ENCODE measurements at regions not wholly inside any gene's neighbourhood (a gene's known extent, or its start where the extent isn't known, plus 50 kb on each side); places are given as distances from the start of the nearest gene placed in this dataset.

DNA sequence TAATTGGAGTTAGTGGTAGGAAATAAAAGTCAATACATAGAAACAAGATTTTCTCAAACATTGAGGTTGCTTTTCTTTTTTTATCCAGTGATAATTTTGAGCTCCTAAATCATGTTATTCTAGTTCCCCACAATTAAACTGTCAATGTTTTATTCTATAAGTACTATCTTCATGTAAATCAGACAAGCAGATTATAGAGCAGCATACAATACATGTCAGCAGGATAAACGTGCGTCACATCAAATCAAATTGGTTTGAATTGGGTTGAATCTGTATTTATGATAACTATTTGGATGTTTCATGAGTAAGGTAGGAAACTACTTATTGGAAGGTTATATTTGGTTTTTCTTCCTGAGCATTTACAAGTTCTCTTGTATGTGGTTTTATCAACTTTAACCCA lies 2028.7 kb downstream of the NCAM2 start:
- Histone ChIP-seq H3K36me3 (no peaks in the 10 kb centered on the region), H3K27ac (no peak overlapping the region), H3K4me3 (no peak overlapping the region), H3K4me1 (no peaks in the 10 kb centered on the region), H3K9me3 (no peaks in the 10 kb centered on the region), H3K27me3 (no peaks in the 10 kb centered on the region)
- no peak for TF ChIP-seq POLR2A (IDR thresholded peaks at IDR 0.05)
- TF ChIP-seq POLR2AphosphoS5 (IDR thresholded peaks at IDR 0.05), result no peak
- TF ChIP-seq, protein P1, sequence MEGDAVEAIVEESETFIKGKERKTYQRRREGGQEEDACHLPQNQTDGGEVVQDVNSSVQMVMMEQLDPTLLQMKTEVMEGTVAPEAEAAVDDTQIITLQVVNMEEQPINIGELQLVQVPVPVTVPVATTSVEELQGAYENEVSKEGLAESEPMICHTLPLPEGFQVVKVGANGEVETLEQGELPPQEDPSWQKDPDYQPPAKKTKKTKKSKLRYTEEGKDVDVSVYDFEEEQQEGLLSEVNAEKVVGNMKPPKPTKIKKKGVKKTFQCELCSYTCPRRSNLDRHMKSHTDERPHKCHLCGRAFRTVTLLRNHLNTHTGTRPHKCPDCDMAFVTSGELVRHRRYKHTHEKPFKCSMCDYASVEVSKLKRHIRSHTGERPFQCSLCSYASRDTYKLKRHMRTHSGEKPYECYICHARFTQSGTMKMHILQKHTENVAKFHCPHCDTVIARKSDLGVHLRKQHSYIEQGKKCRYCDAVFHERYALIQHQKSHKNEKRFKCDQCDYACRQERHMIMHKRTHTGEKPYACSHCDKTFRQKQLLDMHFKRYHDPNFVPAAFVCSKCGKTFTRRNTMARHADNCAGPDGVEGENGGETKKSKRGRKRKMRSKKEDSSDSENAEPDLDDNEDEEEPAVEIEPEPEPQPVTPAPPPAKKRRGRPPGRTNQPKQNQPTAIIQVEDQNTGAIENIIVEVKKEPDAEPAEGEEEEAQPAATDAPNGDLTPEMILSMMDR (IDR thresholded peaks at IDR 0.05), result no peak
- no peak for DNase-seq (ENCODE audit: low spot score in 2 of 2)
- intact Hi-C loops (cut with DNase I; ENCODE audit: low total_unique reads), result no loop called here

DNA sequence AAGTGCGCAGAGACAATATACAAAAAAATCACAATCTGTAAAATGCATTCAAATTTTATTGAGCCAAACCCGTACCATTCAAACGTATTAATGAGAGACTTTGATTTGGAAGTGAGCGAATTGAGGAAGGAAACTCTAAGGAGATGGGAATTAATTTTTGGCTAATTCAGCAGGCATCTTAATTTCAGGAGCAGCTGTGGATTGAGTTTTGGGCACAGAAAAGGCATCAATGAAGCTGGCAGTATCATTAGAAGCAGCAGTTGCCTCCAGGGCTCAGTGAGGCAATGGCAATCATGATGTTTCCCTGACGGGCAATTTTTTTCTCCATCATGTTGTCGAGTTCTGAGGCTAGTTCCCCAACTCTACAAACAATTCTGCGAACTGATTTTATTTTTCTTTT lies 2041.6 kb downstream of the NCAM2 start:
- TF ChIP-seq POLR2AphosphoS5 (IDR thresholded peaks at IDR 0.05) (no peak), POLR2A (IDR thresholded peaks at IDR 0.05) (no peak)
- TF ChIP-seq, protein P1 (IDR thresholded peaks at IDR 0.05), result no peak
- Histone ChIP-seq H3K4me3 (no peak overlapping the region), H3K36me3 (no peaks in the 10 kb centered on the region), H3K27me3 (no peaks in the 10 kb centered on the region), H3K27ac (no peak overlapping the region), H3K9me3 (no peaks in the 10 kb centered on the region), H3K4me1 (no peaks in the 10 kb centered on the region)
- intact Hi-C loops (cut with DNase I; ENCODE audit: low total_unique reads), result no loop called here
- no peak for DNase-seq (ENCODE audit: low spot score in 2 of 2)

DNA sequence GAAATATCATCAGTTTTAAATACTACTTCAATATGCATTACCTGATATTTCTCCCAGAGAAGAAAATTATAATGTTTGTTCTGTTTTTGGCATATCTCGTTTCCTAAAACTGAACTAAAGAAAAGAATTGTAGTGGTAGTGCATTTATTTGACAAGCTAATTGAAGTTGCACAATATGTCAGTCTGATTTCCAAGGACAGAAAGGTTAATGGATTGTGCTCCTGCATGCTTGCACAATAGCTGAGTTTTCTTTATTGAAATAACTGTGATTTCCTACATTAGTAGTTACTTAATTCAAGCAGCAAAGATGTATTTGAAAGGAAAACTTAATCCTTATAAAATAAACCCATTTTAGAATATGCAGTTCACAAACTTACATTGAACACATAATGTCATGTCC lies 2047.7 kb downstream of the NCAM2 start:
- Histone ChIP-seq H3K36me3 (no peaks in the 10 kb centered on the region), H3K9me3 (no peaks in the 10 kb centered on the region), H3K27ac (no peak overlapping the region), H3K4me3 (no peak overlapping the region), H3K27me3 (no peaks in the 10 kb centered on the region), H3K4me1 (no peaks in the 10 kb centered on the region)
- intact Hi-C loops (cut with DNase I; ENCODE audit: low total_unique reads), result no loop called here
- TF ChIP-seq POLR2A (IDR thresholded peaks at IDR 0.05) (no peak), POLR2AphosphoS5 (IDR thresholded peaks at IDR 0.05) (no peak)
- TF ChIP-seq, protein P1 (IDR thresholded peaks at IDR 0.05), result no peak
- no peak for DNase-seq (ENCODE audit: low spot score in 2 of 2)

DNA sequence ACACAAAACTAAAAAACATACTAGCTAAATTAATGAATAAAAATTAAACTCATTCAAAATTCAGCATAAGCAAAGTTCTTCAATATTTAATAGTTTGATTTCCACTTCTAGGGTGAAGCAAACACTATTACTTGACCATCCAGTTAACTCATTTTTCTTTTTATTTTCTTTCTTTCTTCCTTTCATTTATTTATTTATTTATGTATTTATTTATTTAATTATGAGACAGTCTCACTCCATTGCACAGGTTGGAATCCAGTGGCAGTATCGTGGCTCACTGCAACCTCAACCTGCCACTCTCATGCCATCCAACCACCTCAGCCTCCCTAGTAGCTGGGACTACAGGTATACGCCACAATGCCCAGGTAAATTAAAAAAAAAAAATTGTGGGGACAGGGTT lies 2069.5 kb downstream of the NCAM2 start:
- H3K4me1 ChIP-seq, result no peaks in the 10 kb centered on the region
- TF ChIP-seq POLR2A (IDR thresholded peaks at IDR 0.05), result no peak
- DNase-seq (ENCODE audit: low spot score in 2 of 2), result no peak
- peaks cover 0 to 3% of the 10 kb centered on the region in 2 donors for H3K9me3 ChIP-seq
- H3K27ac ChIP-seq, result no peak overlapping the region
- intact Hi-C loops (cut with DNase I; ENCODE audit: low total_unique reads), result no loop called here
- no peak overlapping the region for H3K4me3 ChIP-seq
- no peaks in the 10 kb centered on the region for H3K36me3 ChIP-seq
- H3K27me3 ChIP-seq, result no peaks in the 10 kb centered on the region

DNA sequence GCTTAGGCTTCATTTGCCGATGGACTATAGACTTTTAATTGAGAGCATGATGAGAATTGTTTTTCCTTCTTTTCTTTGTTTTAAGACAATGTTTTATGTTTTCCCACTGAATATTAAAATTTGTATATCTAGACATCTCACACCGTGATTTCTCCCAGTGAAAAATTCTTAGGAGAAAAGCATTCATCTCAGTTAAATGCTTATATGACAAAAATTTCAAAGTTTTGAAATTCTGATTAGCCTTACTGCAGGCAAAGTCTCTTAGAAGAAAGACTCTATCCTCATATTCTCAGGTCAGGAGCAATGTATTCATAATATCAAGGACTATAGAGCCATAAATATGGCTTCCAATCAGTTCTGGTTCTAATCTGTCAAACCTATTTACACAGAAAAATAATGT lies 2085.0 kb downstream of the NCAM2 start:
- DNase-seq (ENCODE audit: low spot score in 2 of 2), result no peak
- Histone ChIP-seq H3K27ac (no peak overlapping the region), H3K9me3 (no peaks in the 10 kb centered on the region), H3K4me1 (no peaks in the 10 kb centered on the region), H3K36me3 (no peaks in the 10 kb centered on the region), H3K27me3 (no peaks in the 10 kb centered on the region), H3K4me3 (no peak overlapping the region)
- intact Hi-C loops (cut with DNase I; ENCODE audit: low total_unique reads), result no loop called here
- TF ChIP-seq, protein P1 (IDR thresholded peaks at IDR 0.05), result no peak
- TF ChIP-seq POLR2AphosphoS5 (IDR thresholded peaks at IDR 0.05) (no peak), POLR2A (IDR thresholded peaks at IDR 0.05) (no peak)

DNA sequence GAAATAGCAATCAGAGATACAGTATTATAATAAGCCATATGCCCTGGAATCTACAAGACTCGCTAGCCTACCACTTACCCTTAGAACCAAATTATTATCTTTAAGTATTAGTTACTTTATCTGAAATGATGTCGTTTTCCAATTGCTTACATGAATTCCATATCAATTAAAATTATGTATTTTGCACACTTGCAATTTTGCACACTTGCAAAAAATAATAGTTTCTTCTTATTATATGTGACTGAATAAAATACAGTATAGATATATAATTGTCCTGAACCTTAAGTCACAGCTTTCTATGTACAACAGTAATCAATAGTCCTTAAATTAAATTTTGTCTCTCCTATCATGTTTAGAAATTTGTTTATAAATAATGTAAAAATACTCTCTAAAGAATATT lies 2095.1 kb downstream of the NCAM2 start:
- intact Hi-C loops (cut with DNase I; ENCODE audit: low total_unique reads), result no loop called here
- no peak overlapping the region for H3K27ac ChIP-seq
- TF ChIP-seq, protein P1 (IDR thresholded peaks at IDR 0.05), result no peak
- no peak for TF ChIP-seq POLR2A (IDR thresholded peaks at IDR 0.05)
- no peak for TF ChIP-seq POLR2AphosphoS5 (IDR thresholded peaks at IDR 0.05)
- no peak for DNase-seq (ENCODE audit: low spot score in 2 of 2)
- H3K4me3 ChIP-seq, result no peak overlapping the region
- H3K36me3 ChIP-seq, result no peaks in the 10 kb centered on the region
- H3K27me3 ChIP-seq, result no peaks in the 10 kb centered on the region
- H3K4me1 ChIP-seq, result no peaks in the 10 kb centered on the region
- no peaks in the 10 kb centered on the region for H3K9me3 ChIP-seq

All from breast epithelium (tissue), 4 donors.